Neural crest cell (in vitro differentiated cells): ENCODE measurements at regions not wholly inside any gene's neighbourhood (a gene's known extent, or its start where the extent isn't known, plus 50 kb on each side); places are given as distances from the start of the nearest gene placed in this dataset.

Experiments used
- DNase-seq: peaks from one replicate; pipeline ENCODE4 v3.0.0; 2021; ENCODE audit warnings: low read depth, mixed read lengths, low spot score
- H3K27ac Mint-ChIP-seq: one replicate; pipeline ENCODE4 v1.8.0; 2021; ENCODE audit warnings: mild to moderate bottlenecking, mixed read lengths; ENCODE audit not compliant: unreplicated experiment
- H3K27me3 Mint-ChIP-seq: 2 replicates; pipeline ENCODE4 v1.8.0; 2021; ENCODE audit warnings: low read depth, mild to moderate bottlenecking, mixed read lengths
- H3K36me3 Mint-ChIP-seq: 2 replicates; pipeline ENCODE4 v1.8.0; 2021; ENCODE audit warnings: low read depth, mild to moderate bottlenecking, mixed read lengths
- H3K4me1 Mint-ChIP-seq: 2 replicates; pipeline ENCODE4 v1.8.0; 2021; ENCODE audit warnings: mixed read lengths
- H3K4me3 Mint-ChIP-seq: one replicate; pipeline ENCODE4 v1.8.0; 2021; ENCODE audit warnings: mild to moderate bottlenecking, mixed read lengths
- H3K9me3 Mint-ChIP-seq: 2 replicates; pipeline ENCODE4 v1.8.0; 2021; ENCODE audit warnings: mixed read lengths
- CTCF ChIP-seq: fragments of 200-600 bp; sonication (generic); conservative IDR thresholded peaks from 2 replicates; pipeline ENCODE4 v1.5.0; 2021; ENCODE audit warnings: antibody characterized with exemption, mild to moderate bottlenecking

GRCh38 chr1:25063591-25064416 is 133.7 kb upstream of the RUNX3 start:
- Mint-ChIP-seq H3K27ac (no peak overlapping the region), H3K9me3 (no peaks in the 10 kb centered on the region), H3K27me3 (peaks cover 4% of the 10 kb centered on the region), H3K36me3 (no peaks in the 10 kb centered on the region), H3K4me3 (no peak overlapping the region), H3K4me1 (peaks cover 17% of the 10 kb centered on the region)
- DNase-seq: no peak
- no peak for TF ChIP-seq CTCF

- Mint-ChIP-seq H3K36me3 (no peaks in the 10 kb centered on the region), H3K27ac (no peak overlapping the region), H3K4me3 (no peak overlapping the region), H3K4me1 (peaks cover 17% of the 10 kb centered on the region), H3K27me3 (peaks cover 6% of the 10 kb centered on the region), H3K9me3 (no peaks in the 10 kb centered on the region)
- no peak for TF ChIP-seq CTCF
- DNase-seq: no peak
These were observed 132.7 kb upstream of the RUNX3 start for GRCh38 chr1:25062621-25063255.

- no peak for DNase-seq
- no peaks in the 10 kb centered on the region for H3K9me3 Mint-ChIP-seq
- no peak overlapping the region for H3K27ac Mint-ChIP-seq
- H3K4me1 Mint-ChIP-seq: peaks cover 17% of the 10 kb centered on the region
- TF ChIP-seq CTCF: no peak
- H3K27me3 Mint-ChIP-seq: peaks cover 6% of the 10 kb centered on the region
- no peaks in the 10 kb centered on the region for H3K36me3 Mint-ChIP-seq
- H3K4me3 Mint-ChIP-seq: no peak overlapping the region
These were observed 131.4 kb upstream of the RUNX3 start for GRCh38 chr1:25061261-25061995.

- no peak for TF ChIP-seq CTCF
- peaks cover 9% of the 10 kb centered on the region for H3K4me1 Mint-ChIP-seq
These were observed 127.1 kb upstream of the RUNX3 start for GRCh38 chr1:25057188-25057587.

GRCh38 chr1:25056536-25056935 is 126.5 kb upstream of the RUNX3 start:
- DNase-seq: no peak
- no peak for TF ChIP-seq CTCF
- Mint-ChIP-seq H3K36me3 (no peaks in the 10 kb centered on the region), H3K9me3 (no peaks in the 10 kb centered on the region), H3K27me3 (peaks cover 13% of the 10 kb centered on the region), H3K4me1 (peaks cover 13% of the 10 kb centered on the region), H3K4me3 (no peak overlapping the region), H3K27ac (no peak overlapping the region)

More at GRCh38 chr1:25057188-25057587, 127.1 kb upstream of the RUNX3 start:
- no peaks in the 10 kb centered on the region for H3K36me3 Mint-ChIP-seq
- peaks cover 13% of the 10 kb centered on the region for H3K27me3 Mint-ChIP-seq
- no peaks in the 10 kb centered on the region for H3K9me3 Mint-ChIP-seq
- no peak overlapping the region for H3K4me3 Mint-ChIP-seq
- no peak overlapping the region for H3K27ac Mint-ChIP-seq
- DNase-seq: no peak
